Testis (tissue), 2 donors: ENCODE measurements at regions not wholly inside any gene's neighbourhood (a gene's known extent, or its start where the extent isn't known, plus 50 kb on each side); places are given as distances from the start of the nearest gene placed in this dataset.

ENCODE experiments used
- CTCF ChIP-seq, 3 experiments: fragments of 450-650 bp in 2 of 3; fragments of 200-600 bp in 1 of 3; sonication (generic) in 1 of 3; IDR thresholded peaks; one replicate each; pipeline ENCODE4 v1.5.1; 2016 to 2019; ENCODE audit warnings: antibody characterized with exemption in 3 of 3, mild to moderate bottlenecking in 2 of 3, moderate library complexity in 1 of 3
- POLR2A ChIP-seq: fragments of 450-650 bp; IDR thresholded peaks from one replicate; pipeline ENCODE4 v1.6.1; 2017; ENCODE audit warnings: antibody characterized with exemption, mild to moderate bottlenecking, moderate library complexity

GRCh38 chr17:27965224-27965623, 72.1 kb upstream of the LYRM9 start:
- TF ChIP-seq POLR2A (no peak), CTCF (IDR thresholded peaks at IDR 0.05) (no peak)
